Vagina (tissue), 2 donors: ENCODE measurements at regions not wholly inside any gene's neighbourhood (a gene's known extent, or its start where the extent isn't known, plus 50 kb on each side); places are given as distances from the start of the nearest gene placed in this dataset.

Experiments
- DNase-seq, 2 donors: peaks; one replicate each; pipeline ENCODE4 v3.0.0-alpha.2; 2017; ENCODE audit errors: extremely low spot score in 2 of 2
- H3K27ac ChIP-seq: fragments of 200-600 bp; sonication (generic); one replicate; pipeline ENCODE4 v1.5.1; 2019
- H3K27me3 ChIP-seq: fragments of 200-600 bp; sonication (generic); one replicate; pipeline ENCODE4 v1.5.1; 2019
- H3K36me3 ChIP-seq, 2 donors: fragments of 200-600 bp; sonication (generic); one replicate each; pipeline ENCODE4 v1.5.1; 2017 to 2019
- H3K4me1 ChIP-seq: fragments of 200-600 bp; sonication (generic); one replicate; pipeline ENCODE4 v1.5.1; 2019
- H3K4me3 ChIP-seq, 2 donors: fragments of 200-600 bp; sonication (generic); 1 replicate in 1 of 2; 2 replicates in 1 of 2; pipeline ENCODE4 v1.5.1; 2016 to 2019
- H3K9me3 ChIP-seq: fragments of 200-600 bp; sonication (generic); one replicate; pipeline ENCODE4 v1.5.1; 2019
- CTCF ChIP-seq, 3 experiments: fragments of 450-650 bp in 2 of 3; fragments of 200-600 bp in 1 of 3; sonication (generic) in 1 of 3; IDR thresholded peaks; one replicate each; pipeline ENCODE4 v1.5.1; 2017 to 2019; ENCODE audit warnings: antibody characterized with exemption in 3 of 3, mild to moderate bottlenecking in 2 of 3, moderate library complexity in 2 of 3
- POLR2A ChIP-seq, 2 donors: fragments of 450-650 bp; IDR thresholded peaks; one replicate each; pipeline ENCODE4 v1.6.1; 2017; ENCODE audit warnings: antibody characterized with exemption in 2 of 2, mild to moderate bottlenecking in 2 of 2, moderate library complexity in 2 of 2
- POLR2AphosphoS5 ChIP-seq, 2 donors: sonication (generic); formaldehyde crosslinking; IDR thresholded peaks; one replicate each; pipeline ENCODE4 v1.9.0; 2017; ENCODE audit warnings: antibody characterized with exemption in 2 of 2, mild to moderate bottlenecking in 2 of 2, low read depth in 1 of 2; ENCODE audit not compliant: insufficient read depth in 1 of 2
- intact Hi-C: fragments of 100-400 bp; cut with DNase I; formaldehyde crosslinking; loops from one replicate; pipeline ENCODE4 v1.15.1; 2023

GRCh38 chr21:22106720-22107410 is 1108.7 kb downstream of the NCAM2 start:
- H3K9me3 ChIP-seq = no peaks in the 10 kb centered on the region
- no peaks in the 10 kb centered on the region for H3K36me3 ChIP-seq
- intact Hi-C loops = no loop called here
- H3K4me1 ChIP-seq = no peaks in the 10 kb centered on the region
- H3K4me3 ChIP-seq = no peak overlapping the region
- H3K27me3 ChIP-seq = no peaks in the 10 kb centered on the region
- H3K27ac ChIP-seq = no peak overlapping the region
- DNase-seq = no peak
- TF ChIP-seq POLR2A (IDR thresholded peaks at IDR 0.05) (no peak), CTCF (IDR thresholded peaks at IDR 0.05) (no peak), POLR2AphosphoS5 (IDR thresholded peaks at IDR 0.05; ENCODE audit: insufficient read depth in 1 of 2, low read depth in 1 of 2) (no peak)

- no peak for DNase-seq
- TF ChIP-seq POLR2A (IDR thresholded peaks at IDR 0.05) = no peak
- TF ChIP-seq CTCF (IDR thresholded peaks at IDR 0.05) = no peak
- TF ChIP-seq POLR2AphosphoS5 (IDR thresholded peaks at IDR 0.05; ENCODE audit: insufficient read depth in 1 of 2, low read depth in 1 of 2) = no peak
- Histone ChIP-seq H3K27ac (no peak overlapping the region), H3K27me3 (no peaks in the 10 kb centered on the region), H3K9me3 (no peaks in the 10 kb centered on the region), H3K36me3 (no peaks in the 10 kb centered on the region), H3K4me3 (no peak overlapping the region), H3K4me1 (no peaks in the 10 kb centered on the region)
- intact Hi-C loops = no loop called here
These were observed 1117.5 kb downstream of the NCAM2 start for GRCh38 chr21:22115746-22116145.

GRCh38 chr21:22120616-22121266 is 1122.5 kb downstream of the NCAM2 start:
- intact Hi-C loops = no loop called here
- Histone ChIP-seq H3K27ac (no peak overlapping the region), H3K9me3 (no peaks in the 10 kb centered on the region), H3K4me1 (no peaks in the 10 kb centered on the region), H3K4me3 (no peak overlapping the region), H3K27me3 (no peaks in the 10 kb centered on the region), H3K36me3 (no peaks in the 10 kb centered on the region)
- no peak for DNase-seq
- TF ChIP-seq POLR2AphosphoS5 (IDR thresholded peaks at IDR 0.05; ENCODE audit: insufficient read depth in 1 of 2, low read depth in 1 of 2) = no peak
- no peak for TF ChIP-seq CTCF (IDR thresholded peaks at IDR 0.05)
- no peak for TF ChIP-seq POLR2A (IDR thresholded peaks at IDR 0.05)

- no peak overlapping the region for H3K27ac ChIP-seq
- H3K4me1 ChIP-seq = no peaks in the 10 kb centered on the region
- H3K4me3 ChIP-seq = no peak overlapping the region
- no peaks in the 10 kb centered on the region for H3K36me3 ChIP-seq
- no peaks in the 10 kb centered on the region for H3K27me3 ChIP-seq
- TF ChIP-seq CTCF (IDR thresholded peaks at IDR 0.05) (no peak), POLR2A (IDR thresholded peaks at IDR 0.05) (no peak), POLR2AphosphoS5 (IDR thresholded peaks at IDR 0.05; ENCODE audit: insufficient read depth in 1 of 2, low read depth in 1 of 2) (no peak)
- no peaks in the 10 kb centered on the region for H3K9me3 ChIP-seq
- intact Hi-C loops = no loop called here
- DNase-seq = no peak
These were observed 1127.4 kb downstream of the NCAM2 start for GRCh38 chr21:22125581-22125980.

- Histone ChIP-seq H3K27me3 (no peaks in the 10 kb centered on the region), H3K4me3 (no peak overlapping the region)
- no peak for TF ChIP-seq POLR2AphosphoS5 (IDR thresholded peaks at IDR 0.05; ENCODE audit: insufficient read depth in 1 of 2, low read depth in 1 of 2)
- no peak for TF ChIP-seq CTCF (IDR thresholded peaks at IDR 0.05)
- no peak for TF ChIP-seq POLR2A (IDR thresholded peaks at IDR 0.05)
These were observed 1130.5 kb downstream of the NCAM2 start for GRCh38 chr21:22128671-22129070.

More at GRCh38 chr21:22128671-22129070, 1130.5 kb downstream of the NCAM2 start:
- Histone ChIP-seq H3K27ac (no peak overlapping the region), H3K36me3 (no peaks in the 10 kb centered on the region), H3K4me1 (no peaks in the 10 kb centered on the region), H3K9me3 (no peaks in the 10 kb centered on the region)
- intact Hi-C loops = no loop called here
- no peak for DNase-seq
